ENCODE measurements at regions not wholly inside any gene's neighbourhood (a gene's known extent, or its start where the extent isn't known, plus 50 kb on each side); places are given as distances from the start of the nearest gene placed in this dataset.

DNA sequence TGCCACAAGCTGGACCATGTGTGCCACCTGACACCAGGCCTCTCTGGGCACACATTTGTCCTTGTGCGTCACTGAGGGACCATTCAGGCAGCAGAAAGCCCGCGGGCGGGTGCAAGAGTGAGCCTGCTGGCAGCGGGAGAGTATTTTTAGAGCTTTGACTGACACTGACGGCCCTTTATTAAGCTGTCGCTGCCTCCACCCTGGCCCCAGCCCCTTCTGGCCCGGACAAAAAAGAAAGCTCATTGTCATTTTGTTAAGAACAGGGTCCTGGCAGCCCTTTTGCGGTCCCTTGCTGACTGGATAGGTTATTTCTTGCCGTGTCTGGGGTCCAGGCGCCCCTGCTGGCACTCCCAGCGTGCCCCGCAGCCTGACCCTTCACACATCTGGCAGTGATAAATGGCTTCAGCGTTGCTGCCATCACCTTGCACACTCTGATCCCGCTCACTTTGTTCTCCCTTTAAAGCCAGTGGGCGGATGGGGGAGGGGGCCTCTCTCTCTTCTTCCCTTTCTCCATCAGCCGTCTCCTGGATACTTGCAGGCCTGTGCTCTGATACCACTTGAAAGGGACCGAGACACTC is 78.4 kb upstream of the NKD1 start:
- peak in 6 of 10 donors; percentile 19 to 72 (median 37) for DNase-seq
- intact Hi-C loops (cut with DNase I), result no loop called here

DNA sequence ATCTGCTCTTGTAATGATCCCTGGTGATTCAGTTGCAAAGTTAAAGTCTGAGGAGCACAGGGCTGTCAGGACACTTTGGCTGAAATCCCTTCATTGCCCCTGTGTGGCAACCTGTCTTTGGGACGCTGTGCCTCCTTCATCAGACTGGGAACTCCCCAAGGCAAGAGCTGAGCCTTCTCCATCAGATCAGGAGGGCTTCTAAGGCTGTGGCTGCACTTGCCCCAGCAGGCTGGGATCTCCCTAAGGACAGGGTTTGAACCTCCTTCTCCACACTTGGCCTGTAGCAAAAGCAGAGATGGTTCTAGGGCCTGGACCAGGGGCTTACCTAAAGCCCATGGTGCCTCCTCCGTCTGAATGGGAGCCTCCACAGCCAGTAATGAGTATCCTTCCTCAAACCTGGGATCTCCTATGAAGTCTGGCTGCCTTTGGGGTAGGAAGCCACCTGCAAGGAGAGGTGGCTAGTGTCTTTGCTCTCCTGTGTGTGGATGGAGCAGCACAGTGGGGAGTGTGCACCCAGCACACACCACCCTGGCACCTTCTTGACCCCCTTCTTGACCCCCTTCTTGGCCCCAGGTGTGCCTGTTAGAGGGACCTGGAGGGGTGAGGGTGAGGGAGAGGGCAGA is 79.0 kb upstream of the NKD1 start:
- intact Hi-C loops (cut with DNase I), result no loop called here
- DNase-seq, result no peak

DNA sequence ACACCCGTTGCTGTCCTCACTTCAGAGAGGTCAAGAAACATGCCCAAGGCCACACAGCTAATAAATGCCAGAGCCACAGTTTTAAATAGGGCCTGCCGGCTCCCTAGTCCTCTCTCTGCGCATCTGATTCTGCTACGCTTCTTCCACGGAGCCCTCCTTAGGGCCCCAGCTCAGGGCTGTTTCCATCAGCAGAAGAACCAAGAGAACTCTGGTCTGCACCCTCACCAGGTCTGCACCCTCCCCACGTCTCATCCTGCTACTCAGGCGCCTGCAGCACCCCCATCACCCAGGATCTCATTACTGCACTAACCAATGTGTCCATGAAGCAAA is 79.5 kb upstream of the NKD1 start:
- DNase-seq, result peak in 1 of 10 donors; percentile 45
- intact Hi-C loops (cut with DNase I), result no loop called here

DNA sequence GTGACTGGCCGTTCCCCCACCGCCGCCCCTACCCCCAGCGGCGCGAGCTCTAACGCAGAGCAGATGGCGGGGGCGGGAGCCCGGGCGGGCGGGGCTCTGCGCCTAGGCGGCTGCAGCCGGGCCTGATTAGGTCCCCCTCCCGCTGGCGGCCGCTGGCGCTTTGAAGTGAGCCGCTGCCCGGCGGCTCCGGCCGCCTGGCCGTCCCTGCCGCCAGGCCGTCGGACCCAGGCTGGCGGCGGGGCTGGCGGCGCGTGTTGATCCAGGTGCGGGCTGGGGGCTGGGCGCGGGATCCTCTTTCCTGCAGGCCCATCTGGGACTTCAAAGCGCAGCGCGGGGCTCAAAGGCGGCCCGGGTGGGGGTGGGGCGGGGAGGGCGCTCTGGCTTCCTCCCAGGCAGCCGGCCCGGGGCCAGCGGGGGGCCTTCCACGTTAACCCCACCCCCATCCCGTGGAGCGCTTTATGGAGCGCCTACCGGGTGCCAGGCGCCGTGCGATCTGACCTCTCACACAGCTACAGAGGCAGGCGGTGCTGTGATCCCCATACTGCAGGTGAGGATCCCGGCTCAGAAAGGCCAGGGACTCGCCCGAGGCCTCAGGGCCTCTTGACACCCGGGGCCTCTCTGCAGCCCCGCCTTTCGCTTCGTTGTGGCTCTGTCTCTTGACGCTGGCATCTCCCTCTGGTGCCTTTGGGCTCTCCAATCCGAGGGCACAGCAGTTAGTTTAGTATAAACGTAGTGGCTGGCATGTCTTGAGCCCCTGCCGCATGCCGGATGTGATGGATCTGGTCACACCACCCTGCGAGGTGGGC is 80.0 kb upstream of the NKD1 start:
- intact Hi-C loops (cut with DNase I), result no loop called here
- peak in 5 of 10 donors; percentile 19 to 87 (median 58) for DNase-seq

DNA sequence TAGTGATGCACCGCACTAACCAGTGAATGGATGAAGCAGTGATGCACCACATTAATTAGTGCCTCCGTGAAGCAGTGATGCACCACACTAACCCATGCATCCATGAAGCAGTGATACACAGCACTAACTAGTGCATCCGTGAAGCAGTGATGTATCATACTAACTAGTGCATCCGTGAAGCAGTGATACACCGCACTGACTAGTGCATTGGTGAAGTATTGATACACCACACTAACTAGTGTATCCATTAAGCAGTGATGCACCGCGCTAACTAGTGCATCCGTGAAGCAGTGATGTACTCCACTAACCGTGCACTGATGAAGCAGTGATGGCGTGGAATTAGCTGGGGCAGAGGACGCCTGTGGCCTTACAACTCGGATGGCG is 80.6 kb upstream of the NKD1 start:
- no peak for DNase-seq
- intact Hi-C loops (cut with DNase I), result no loop called here

- peak in 1 of 10 donors; percentile 44 for DNase-seq
- intact Hi-C loops (cut with DNase I), result no loop called here
Measured at GRCh38 chr16:50466170-50466569, 82.0 kb upstream of the NKD1 start.

GRCh38 chr16:50464325-50465290 is 83.6 kb upstream of the NKD1 start:
- intact Hi-C loops (cut with DNase I), result no loop called here
- DNase-seq, result no peak

- intact Hi-C loops (cut with DNase I), result no loop called here
- DNase-seq, result no peak
Measured at GRCh38 chr16:50463581-50464324, 84.4 kb upstream of the NKD1 start.

GRCh38 chr16:50462793-50463507 is 85.2 kb upstream of the NKD1 start:
- intact Hi-C loops (cut with DNase I), result no loop called here
- DNase-seq, result no peak

DNA sequence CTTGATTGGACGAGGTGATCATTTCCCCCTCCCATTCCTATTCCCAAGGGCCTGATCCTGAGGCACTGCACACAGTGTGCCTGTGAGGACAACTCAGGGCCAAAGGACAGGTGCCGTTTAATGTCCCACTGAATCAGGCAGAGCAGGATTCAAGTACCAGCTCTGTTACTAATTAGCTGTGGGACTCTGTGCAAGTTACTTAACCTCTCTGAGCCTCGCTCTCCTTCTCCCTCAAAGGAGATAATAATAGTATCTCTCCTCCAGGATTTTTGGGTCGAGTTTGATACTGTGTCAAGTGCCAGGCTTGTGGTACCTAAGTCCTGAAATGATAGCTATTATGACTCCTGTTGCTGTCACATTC is 86.8 kb upstream of the NKD1 start:
- no peak for DNase-seq
- intact Hi-C loops (cut with DNase I), result no loop called here

DNA sequence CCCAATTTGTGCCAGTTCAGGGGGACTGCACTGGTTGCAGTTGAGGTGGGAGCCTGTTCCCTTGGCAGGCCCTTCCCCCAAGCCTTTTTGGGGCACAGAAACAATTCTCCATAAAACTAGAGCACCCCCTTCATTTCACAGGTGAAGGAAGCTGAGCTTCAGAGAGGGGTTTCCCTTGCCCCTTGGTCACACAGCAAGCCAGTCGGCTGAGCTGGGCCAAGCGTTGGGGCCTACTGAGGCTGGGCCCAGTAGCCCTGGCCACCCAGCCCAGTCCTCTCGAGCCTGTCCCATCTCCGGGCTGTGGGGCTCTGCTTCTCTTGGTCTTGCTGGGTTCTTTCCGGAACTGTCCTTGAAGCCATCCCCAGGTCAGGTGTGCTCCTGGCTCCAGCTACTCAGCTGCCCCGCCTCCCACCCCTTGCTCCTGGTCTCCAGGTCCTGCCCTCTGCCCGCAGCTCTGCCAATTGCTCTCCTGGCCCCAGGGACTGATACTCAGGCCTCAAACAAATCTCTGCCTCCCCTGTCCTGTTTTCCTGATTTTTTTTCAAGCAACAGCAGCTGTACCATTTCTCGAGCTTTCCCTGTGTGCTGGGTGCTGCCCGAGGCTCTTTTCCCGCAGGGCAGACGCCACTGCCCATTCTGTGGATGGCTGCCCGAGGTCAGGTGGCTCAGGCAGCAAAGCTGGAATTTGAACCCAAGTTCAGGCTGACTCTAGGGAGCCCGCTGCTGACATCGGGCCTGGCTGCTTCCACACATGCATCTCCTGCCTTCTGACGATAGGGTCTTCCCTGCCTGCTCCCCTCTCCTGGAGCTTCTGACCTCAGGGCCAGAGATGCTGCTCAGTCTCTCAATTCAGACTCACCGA is 87.4 kb upstream of the NKD1 start:
- intact Hi-C loops (cut with DNase I), result no loop called here

DNA sequence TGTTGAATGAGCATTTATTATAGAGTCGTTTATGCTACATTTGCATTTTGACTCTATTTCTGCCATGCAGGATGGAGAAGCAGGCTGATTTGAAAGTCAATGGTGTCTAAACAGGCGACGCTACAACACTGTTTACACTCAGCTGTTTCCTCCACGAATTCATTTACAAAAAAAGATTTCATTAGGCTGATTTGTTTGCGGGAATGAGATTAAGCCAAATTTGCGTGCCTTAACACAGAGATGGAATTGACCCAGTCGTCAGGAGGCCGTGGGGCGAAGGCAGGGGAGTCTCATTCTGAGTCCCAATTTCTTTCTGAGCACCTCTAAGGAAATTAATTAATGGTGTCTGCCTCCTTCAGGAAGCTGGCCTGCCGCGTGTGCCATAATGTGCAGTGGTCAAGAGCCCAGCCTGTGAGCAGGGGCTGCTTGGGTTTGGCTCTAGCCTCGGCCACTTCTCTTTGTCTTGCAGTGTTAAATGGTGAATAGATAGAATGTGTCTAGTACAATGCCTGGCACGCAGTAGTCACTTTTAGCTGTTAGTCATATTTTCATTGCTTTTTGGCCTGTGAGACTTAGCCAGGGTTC is 88.6 kb upstream of the NKD1 start:
- intact Hi-C loops (cut with DNase I), result no loop called here

More for the DNA sequence above, 87.4 kb upstream of the NKD1 start:
- DNase-seq, result peak in 1 of 10 donors; percentile 9

GRCh38 chr16:50458667-50459495 is 89.3 kb upstream of the NKD1 start:
- DNase-seq, result no peak
- intact Hi-C loops (cut with DNase I), result no loop called here

More for the DNA sequence above, 88.6 kb upstream of the NKD1 start:
- no peak for DNase-seq

- intact Hi-C loops (cut with DNase I), result no loop called here
- DNase-seq, result no peak
Measured at GRCh38 chr16:50457979-50458491, 89.2 kb upstream of the BRD7 start.

- DNase-seq, result no peak
- intact Hi-C loops (cut with DNase I), result no loop called here
Measured at GRCh38 chr16:50457423-50457822, 88.6 kb upstream of the BRD7 start.

GRCh38 chr16:50455288-50455845 is 86.6 kb upstream of the BRD7 start:
- no peak for DNase-seq
- intact Hi-C loops (cut with DNase I), result no loop called here

DNA sequence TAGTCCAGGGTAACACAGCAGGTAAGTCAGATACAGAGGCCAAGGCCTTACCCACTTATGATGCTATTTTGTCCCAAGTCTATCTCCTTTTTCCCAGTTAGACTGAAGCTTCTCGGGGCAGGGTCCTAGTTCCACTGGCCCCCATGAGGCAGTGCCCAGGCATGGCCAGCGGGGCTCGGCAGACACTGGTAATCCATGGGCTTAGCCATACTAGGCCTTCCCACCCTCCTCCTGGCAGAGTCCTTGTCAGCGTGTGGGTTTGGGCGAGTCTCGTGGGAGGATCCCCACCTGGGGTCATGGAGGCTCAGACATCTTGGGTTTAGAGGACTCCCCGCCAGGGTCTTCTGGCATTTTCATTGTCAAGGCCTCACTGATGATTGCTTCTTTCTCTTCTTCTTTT is 84.7 kb upstream of the BRD7 start:
- peak in 1 of 10 donors; percentile 69 for DNase-seq
- intact Hi-C loops (cut with DNase I), result no loop called here
